Activated T-cell treated with anti-CD3 and anti-CD28 coated beads, Interleukin-2, amount 50 U/mL, for 1 hour (primary cell): ENCODE measurements at regions not wholly inside any gene's neighbourhood (a gene's known extent, or its start where the extent isn't known, plus 50 kb on each side); places are given as distances from the start of the nearest gene placed in this dataset.

Experiments used
- DNase-seq: peaks from one replicate; pipeline ENCODE4 v3.0.0-alpha.2; 2020

DNA sequence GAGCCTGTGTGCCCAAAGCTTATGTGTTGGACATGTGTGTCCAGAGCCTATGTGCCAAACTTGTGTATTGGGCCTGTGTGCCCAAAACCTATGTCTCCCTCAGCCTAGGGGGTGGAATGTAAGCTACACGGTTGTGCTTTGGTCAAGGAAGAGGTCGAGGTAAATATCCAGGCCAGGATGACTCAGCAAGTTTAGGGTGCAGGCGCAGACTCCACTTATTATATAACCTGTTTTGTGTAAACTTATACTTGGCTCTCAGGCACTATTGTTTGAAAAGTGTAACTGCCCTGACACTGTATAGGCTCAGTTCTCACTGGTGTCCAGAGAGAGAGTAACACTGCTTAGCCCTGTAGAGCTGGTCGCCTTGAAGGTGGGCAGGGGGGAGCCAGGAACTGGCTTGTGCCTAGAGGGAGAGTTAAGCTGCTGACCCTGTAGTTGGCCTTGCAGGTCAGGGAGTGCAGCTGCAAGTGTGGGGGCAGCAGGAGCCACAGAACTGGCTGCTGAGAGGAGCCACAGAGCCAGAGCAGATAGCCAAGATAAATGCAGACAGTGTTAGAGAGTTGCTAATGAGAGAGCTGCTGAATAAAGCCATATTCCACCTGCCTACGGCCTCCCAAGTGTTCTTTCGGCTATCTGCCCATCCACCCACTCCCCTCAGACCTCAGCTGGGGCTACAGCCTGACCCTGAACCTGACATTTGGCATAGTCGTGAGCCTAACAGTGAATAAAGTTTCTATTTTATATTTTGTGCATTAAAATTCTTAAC is 517.2 kb upstream of the SLITRK1 start:
- DNase-seq: no peak

GRCh38 chr13:84393981-84394625 is 511.8 kb upstream of the SLITRK1 start:
- DNase-seq: no peak

DNA sequence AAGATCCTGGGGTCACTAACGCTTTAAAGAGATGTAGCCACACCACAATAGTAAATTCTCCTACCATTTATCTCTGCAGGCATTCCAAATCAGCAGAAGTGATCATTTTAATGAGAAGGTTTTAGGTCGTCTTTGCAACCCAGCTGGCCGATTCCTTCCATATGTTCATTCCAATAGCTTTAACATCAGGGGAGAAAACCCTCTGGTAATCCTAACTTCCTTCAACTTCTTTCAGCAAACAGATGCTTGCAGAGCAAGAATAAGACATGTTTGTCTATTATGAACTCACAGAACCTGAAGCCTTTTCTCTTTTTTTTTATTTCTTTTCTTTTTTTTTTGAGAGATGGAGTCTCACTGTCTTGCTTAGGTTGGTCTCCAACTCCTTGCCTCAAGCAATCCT is 498.6 kb upstream of the SLITRK1 start:
- no peak for DNase-seq

- DNase-seq: no peak
Observed at GRCh38 chr13:84377106-84377505, 494.8 kb upstream of the SLITRK1 start.

- no peak for DNase-seq
Observed at GRCh38 chr13:84366506-84366905, 484.2 kb upstream of the SLITRK1 start.

GRCh38 chr13:84362777-84363176 is 480.5 kb upstream of the SLITRK1 start:
- no peak for DNase-seq

- no peak for DNase-seq
Observed at GRCh38 chr13:84360822-84361221, 478.5 kb upstream of the SLITRK1 start.

DNA sequence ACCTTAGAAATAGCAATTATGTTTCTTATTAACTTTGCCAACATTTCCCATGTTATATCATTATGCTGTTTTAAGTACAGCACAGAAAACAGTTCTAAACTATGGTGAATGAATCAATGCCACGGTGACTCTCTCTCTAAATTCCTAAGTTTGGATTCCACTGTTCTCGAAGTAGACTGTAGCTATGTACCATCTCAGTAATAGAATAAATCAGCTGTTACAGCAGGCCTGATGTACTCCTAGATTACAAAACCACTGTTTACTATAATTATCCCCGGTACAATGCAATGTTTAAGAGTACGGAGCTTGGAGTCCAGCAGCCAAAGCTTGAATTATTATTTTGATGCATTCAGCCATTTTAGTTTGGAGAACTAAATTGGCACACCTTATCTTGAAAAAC is 476.3 kb upstream of the SLITRK1 start:
- no peak for DNase-seq

DNA sequence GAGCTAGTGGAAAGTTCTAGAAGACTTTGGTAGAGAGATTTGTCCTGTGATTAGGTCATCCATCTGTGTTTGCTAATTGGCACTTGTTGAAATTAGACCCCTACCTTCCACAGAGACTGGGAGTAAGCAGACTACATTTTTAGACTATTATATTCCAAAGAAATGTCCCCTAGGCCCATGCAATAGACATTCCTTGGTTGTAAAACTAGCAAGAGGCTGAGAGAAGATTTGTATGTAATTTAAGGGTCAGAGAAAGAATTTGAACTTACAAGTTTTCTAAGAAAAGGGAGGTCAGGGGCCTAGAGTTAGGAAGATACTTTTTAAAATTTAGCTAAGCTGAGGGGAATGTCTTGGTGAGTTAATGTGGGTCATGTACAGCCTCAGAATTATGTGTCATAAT is 470.7 kb upstream of the SLITRK1 start:
- DNase-seq: no peak

GRCh38 chr13:84339456-84339855 is 457.2 kb upstream of the SLITRK1 start:
- no peak for DNase-seq

- DNase-seq: no peak
Observed at GRCh38 chr13:84332346-84332745, 450.1 kb upstream of the SLITRK1 start.

DNA sequence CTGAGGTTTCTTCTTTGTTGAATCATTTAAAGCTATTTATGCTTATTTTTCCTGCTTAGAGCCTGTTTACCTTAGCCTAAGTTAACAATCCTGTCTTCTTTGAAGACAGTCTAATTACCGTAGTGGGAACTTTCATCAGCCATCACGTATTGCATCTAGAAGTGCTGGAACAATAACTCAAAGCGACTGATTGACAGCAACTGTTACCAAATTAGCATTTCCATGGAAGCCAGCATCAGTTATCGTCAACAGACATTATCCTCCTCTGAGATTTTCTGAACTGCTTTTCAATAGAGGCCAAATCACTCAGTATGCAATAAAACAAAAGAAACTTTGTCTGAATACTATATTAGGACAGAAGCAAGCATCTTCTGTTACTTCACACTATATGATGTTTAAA is 433.3 kb upstream of the SLITRK1 start:
- no peak for DNase-seq

- no peak for DNase-seq
Observed at GRCh38 chr13:84303035-84303434, 420.8 kb upstream of the SLITRK1 start.

DNA sequence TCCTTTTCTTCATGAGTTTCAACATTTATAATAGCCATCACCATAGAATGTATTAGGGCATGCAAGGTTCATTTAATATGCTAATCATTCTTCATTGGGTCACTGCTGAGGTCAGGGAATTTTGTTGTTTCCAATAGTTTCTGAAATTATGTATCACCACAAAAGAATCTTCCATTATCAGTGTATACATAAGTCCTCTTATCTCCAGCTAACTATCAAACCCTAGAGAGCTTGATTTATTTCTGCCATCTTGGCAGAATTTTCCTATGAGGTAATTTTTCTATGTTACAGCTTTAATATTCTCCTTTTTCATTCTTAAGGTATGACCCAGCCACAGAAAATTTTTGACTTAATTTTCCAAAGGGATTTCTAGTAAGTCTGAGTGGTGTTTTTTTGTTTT is 415.0 kb upstream of the SLITRK1 start:
- DNase-seq: no peak

DNA sequence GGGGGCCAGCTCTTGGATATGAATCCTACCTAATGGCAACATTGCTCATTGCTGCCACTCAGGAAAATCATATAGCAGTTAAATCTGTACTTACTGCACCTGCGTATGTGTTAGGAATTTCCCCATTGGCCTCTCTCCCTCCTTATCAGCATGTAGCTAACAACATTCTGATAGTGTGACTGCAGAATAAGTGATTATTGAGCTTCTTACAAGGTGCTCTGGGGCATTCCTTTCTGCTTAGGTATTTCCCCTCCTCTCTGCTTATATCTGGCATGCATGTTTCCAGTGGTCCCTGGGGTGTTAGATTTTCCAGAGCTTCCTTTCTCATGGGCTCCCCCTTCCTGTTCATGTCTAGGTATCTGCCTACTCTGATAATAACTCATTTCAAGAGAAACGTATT is 414.1 kb upstream of the SLITRK1 start:
- no peak for DNase-seq

DNA sequence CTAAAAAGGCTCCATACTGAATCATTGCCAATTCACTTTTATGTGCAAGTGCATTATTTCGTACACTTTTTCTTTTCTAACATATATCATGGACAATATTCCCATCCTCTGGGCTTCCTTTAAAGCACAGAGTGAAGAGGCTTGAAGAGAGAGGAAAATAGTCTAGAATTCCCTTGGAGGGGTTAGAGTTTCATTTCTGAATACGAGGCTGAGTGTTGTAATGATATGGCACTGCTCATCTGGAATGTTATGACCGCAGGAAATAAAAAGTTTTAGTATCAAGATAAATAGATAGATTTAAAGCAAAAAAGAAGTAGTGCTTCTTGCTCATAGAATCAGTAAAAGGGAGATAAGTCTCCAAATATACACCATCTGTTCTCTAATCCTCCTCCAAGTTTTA is 412.3 kb upstream of the SLITRK1 start:
- DNase-seq: no peak

DNA sequence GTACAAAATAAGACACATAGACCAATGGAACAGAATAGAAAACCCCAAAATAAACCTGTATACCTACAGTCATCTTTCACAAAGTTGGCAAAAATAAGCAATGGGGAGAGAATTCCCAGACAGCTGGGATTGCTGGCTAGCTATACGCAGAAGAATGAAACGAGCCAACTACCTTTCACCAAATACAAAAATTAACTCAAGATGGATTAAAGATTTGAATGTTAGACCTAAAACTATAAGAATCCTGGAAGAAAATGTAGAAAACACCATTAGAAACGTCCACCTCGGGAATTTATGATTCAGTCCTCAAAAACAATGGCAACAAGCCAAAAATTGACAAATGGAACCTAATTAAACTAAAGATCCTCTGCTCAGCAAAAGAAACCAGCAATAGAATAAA is 408.1 kb upstream of the SLITRK1 start:
- DNase-seq: no peak

DNA sequence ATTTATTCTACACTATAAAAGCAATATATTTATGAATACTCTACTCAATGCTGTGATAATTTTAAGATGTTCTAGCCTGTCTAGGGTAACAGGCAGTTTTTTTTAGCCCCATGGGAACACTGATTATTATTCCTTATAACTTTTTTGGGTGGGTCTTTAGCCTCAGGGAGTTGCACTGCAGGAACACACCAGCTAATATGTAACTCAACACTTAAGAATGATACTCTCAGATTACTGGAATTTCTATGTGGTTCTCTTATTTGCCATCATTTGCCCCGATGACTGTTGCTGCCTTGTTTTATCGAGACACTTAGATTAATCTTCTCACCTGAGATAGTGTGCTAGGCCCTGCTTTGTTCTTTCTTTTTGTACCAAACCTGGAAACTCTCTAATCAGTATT is 396.9 kb upstream of the SLITRK1 start:
- no peak for DNase-seq

DNA sequence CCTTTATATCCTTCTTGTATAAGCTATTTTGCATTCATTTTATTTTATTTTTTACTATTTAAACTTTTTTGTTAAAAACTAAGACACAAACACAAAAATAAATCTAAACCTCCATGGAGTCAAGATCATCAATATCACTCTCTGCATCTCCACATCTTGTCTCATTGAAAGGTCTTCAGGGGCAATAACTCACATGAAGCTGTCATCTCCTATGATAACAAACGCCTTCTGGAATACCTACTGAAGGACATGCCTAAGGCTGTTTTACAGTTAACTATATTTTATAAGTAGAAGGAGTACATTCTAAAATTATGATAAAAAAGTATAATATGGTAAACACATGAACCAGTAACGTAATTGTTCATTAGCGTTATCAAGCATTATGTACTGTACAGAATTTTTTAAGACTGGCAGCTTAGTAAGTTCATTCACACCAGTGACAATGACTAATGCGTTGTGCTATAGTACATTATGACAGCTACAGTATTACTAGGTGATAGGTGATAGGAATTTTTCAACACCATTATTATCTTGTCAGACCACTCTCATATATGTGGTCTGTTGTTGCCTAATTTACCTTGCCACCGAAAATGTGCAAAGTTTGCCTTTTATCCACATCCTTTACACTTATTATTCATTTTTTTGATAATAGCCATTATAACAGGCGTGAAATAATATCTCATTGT is 390.7 kb upstream of the SLITRK1 start:
- DNase-seq: no peak

DNA sequence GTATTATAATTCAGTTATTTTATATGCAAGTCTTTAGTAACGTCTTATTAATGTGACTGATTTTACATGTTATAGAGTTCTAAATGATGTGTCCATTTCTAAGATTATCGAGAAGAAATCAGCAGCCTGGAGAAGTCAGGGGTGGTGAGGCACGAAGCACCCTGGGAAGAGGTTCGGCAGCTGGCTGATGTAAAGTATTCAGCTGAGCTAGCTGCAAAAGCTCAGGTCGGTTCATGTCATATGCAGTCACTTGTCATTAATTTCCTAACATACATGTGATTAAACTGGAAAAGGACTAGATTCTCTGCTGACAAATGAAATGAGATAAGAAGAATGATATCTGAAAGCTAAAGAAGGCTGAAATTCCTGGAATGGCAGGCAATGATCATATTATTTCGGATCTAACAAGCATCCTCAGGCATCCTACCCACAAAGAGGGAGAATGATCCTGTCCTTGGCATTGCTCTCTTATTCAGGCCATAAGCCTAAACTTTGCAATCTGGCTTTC is 383.0 kb upstream of the SLITRK1 start:
- no peak for DNase-seq

DNA sequence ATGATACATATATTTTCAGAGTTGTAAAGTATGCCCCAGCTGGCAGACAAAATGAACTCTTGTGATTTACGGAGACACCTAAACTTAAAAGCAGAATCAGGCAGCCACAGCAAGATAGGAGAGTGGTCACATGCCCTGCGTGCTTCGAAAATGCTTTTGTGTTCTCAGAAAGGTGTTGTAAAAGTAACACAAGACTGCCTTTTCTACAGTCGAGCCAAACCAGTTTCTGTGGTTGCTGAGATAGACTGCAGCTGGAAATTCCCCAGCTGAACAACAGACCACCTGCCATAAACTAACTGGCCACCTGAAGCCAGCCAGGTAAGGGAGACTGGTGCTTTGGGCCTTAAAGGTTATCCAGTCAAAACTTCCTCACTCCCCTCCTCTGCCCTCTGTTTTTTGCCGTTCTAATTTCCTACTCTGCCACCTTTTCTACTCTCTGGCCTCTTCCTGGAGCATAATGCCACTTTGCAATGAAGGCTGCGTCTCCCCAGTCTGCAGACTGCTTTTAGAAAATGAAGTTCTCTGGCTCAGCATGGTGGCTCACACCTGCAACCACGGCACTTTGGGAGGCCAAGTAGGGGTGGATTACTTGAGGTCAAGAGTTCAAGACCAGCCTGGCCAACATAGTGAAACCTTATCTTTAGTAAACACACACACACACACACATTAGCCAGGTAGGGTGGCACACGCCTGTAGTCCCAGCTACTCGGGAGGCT is 381.2 kb upstream of the SLITRK1 start:
- no peak for DNase-seq

DNA sequence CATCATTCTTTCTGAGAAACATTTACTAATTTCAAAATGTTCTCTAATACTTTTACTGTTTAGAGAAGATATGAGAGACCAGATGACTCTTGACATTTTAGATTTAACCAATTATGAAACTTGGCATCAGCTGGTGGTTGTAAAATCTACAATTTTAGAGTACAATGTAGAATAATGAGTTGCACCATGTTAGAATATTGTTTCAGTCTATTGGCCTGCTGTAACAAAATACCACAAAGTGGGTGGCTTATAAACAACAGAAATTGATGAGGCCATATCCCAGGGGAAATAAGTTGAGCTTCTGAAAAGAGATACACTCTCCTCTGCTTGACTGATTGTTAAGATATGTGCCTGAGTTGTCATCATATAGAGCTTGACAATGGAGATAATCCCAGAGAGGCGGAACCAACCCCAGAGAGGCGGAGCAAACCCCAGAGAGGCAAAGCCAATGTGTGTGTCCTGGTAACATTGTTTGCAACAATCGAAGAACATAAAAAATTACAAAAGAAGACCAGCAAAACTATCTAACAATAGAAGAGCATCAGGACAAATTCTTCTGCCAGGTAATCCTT is 373.0 kb upstream of the SLITRK1 start:
- no peak for DNase-seq

- DNase-seq: no peak
Observed at GRCh38 chr13:84249463-84249862, 367.2 kb upstream of the SLITRK1 start.
